T-helper 2 cell treated with Interferon-gamma antibody and Interleukin-4, amounts not matched to agents 5 μg/mL and 100 μg/mL, for 36 hours (primary cell): ENCODE measurements at regions not wholly inside any gene's neighbourhood (a gene's known extent, or its start where the extent isn't known, plus 50 kb on each side); places are given as distances from the start of the nearest gene placed in this dataset.

ENCODE experiments used
- DNase-seq: peaks from one replicate; pipeline ENCODE4 v3.0.0; 2021; ENCODE audit warnings: low spot score
- H3K27ac Mint-ChIP-seq: one replicate; pipeline ENCODE4 v1.8.0; 2021; ENCODE audit warnings: mild to moderate bottlenecking, mixed read lengths
- H3K27me3 Mint-ChIP-seq: one replicate; pipeline ENCODE4 v1.8.0; 2021; ENCODE audit warnings: low read depth, mixed read lengths
- H3K36me3 Mint-ChIP-seq: one replicate; pipeline ENCODE4 v1.8.0; 2021; ENCODE audit warnings: low read depth, mixed read lengths
- H3K4me1 Mint-ChIP-seq: one replicate; pipeline ENCODE4 v1.8.0; 2021; ENCODE audit warnings: low read depth, mixed read lengths
- H3K4me3 Mint-ChIP-seq: one replicate; pipeline ENCODE4 v1.8.0; 2022; ENCODE audit warnings: mild to moderate bottlenecking, moderate library complexity, mixed read lengths
- H3K9me3 Mint-ChIP-seq: one replicate; pipeline ENCODE4 v1.8.0; 2021; ENCODE audit warnings: mixed read lengths

DNA sequence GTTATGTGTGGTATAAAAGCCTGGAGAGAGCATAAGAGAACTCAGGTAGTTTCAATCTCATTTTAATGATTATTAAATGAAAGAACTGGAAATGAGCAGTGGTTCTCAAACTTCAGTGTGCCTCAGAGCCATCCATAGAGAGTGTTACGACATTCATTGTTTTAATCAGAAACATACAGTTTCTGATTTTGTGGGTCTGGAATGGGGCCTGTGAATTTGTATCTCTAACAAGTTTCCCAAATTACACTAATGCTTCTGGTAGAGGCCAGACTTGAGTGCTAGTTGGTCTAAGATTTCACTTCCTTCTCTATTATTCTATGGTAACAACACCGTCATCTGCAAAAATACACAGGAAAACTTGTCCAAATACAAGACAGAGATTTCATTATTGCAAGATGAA is 292.0 kb upstream of the NECTIN3 start:
- Mint-ChIP-seq H3K4me3 (no peak overlapping the region), H3K36me3 (no peaks in the 10 kb centered on the region), H3K27ac (no peak overlapping the region), H3K27me3 (no peaks in the 10 kb centered on the region), H3K9me3 (no peaks in the 10 kb centered on the region), H3K4me1 (no peaks in the 10 kb centered on the region)
- no peak for DNase-seq

DNA sequence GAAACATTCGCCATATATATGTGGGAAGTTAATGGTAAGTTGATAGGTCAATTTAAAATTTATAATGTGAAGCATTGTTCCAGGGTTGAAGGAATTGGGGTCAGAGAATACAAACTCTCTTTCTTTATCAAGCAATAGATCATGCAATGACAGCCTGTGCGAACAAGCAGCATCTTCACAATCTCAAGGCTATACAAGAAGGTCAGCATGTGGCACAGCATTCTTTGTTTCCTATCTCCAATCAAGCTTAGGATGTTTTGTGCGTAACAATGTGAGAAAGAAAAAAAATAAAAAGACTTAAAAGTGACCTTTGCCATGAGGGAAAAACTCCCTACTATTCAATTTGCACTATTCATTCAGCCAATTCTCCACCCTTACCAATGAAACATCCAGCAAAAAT is 288.1 kb upstream of the NECTIN3 start:
- H3K4me3 Mint-ChIP-seq: no peak overlapping the region
- no peaks in the 10 kb centered on the region for H3K9me3 Mint-ChIP-seq
- DNase-seq: no peak
- H3K27ac Mint-ChIP-seq: no peak overlapping the region
- no peaks in the 10 kb centered on the region for H3K4me1 Mint-ChIP-seq
- peaks cover 9% of the 10 kb centered on the region for H3K27me3 Mint-ChIP-seq
- no peaks in the 10 kb centered on the region for H3K36me3 Mint-ChIP-seq

DNA sequence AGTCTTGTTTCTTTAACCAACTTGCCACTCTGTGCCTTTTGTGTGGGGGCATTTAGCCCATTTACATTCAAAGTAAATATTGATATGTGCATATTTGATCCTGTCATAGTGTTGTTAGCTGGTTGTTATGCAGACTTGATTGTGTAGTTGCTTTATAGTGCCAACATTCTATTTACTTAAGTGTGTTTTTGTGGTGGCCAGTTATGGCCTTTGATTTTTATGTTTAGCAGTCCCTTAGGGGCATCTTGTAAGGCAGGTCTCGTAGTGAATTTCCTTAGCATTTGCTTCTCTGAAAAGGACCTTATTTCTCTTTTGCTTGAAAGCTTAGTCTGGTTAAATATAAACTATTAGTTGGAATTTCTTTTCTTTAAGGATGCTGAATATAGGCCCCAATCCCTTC is 282.8 kb upstream of the NECTIN3 start:
- Mint-ChIP-seq H3K27me3 (peaks cover 19% of the 10 kb centered on the region), H3K4me3 (no peak overlapping the region), H3K27ac (no peak overlapping the region), H3K36me3 (no peaks in the 10 kb centered on the region), H3K4me1 (no peaks in the 10 kb centered on the region), H3K9me3 (no peaks in the 10 kb centered on the region)
- DNase-seq: no peak

DNA sequence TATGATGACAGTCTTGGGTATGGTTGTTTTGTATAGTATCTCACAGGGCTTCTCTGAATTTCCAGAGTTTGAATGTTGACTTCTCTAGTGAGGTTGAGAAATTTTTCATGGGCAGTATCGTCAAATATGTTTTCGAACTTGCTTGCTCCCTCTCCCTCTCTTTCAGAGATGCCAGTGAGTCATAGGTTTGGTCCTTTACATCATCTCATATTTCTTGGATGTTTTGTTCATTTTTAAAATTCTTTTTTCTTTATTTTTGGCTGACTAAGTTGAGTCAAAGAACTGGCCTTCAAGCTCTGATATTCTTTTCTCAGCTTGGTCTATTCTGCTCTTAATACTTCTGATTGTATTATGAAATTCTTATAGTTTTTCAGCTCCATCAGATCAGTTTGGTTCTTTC is 282.3 kb upstream of the NECTIN3 start:
- Mint-ChIP-seq H3K4me3 (no peak overlapping the region), H3K27me3 (peaks cover 19% of the 10 kb centered on the region), H3K4me1 (no peaks in the 10 kb centered on the region), H3K9me3 (no peaks in the 10 kb centered on the region), H3K27ac (no peak overlapping the region), H3K36me3 (no peaks in the 10 kb centered on the region)
- DNase-seq: no peak

DNA sequence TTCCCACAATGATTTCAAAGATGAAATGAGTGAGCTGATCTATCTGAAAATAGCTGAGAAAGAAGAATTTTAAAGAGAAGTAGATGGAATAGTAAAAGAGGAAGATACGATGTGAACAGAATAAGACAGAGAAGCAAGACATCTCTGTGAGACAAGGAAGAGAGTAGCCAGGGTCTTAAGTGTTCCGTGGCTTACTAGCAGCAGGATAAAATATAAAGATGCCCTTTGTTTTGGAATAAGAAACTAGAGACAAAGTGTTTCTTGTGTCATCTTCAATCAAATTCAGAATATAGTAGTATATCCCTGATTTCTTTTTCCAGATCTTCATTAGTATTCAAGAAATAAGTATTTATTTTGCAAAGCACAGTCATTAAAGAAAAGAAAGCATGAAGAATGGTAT is 281.0 kb upstream of the NECTIN3 start:
- Mint-ChIP-seq H3K27ac (no peak overlapping the region), H3K4me3 (no peak overlapping the region), H3K4me1 (no peaks in the 10 kb centered on the region), H3K27me3 (peaks cover 19% of the 10 kb centered on the region), H3K36me3 (no peaks in the 10 kb centered on the region), H3K9me3 (no peaks in the 10 kb centered on the region)
- DNase-seq: no peak

DNA sequence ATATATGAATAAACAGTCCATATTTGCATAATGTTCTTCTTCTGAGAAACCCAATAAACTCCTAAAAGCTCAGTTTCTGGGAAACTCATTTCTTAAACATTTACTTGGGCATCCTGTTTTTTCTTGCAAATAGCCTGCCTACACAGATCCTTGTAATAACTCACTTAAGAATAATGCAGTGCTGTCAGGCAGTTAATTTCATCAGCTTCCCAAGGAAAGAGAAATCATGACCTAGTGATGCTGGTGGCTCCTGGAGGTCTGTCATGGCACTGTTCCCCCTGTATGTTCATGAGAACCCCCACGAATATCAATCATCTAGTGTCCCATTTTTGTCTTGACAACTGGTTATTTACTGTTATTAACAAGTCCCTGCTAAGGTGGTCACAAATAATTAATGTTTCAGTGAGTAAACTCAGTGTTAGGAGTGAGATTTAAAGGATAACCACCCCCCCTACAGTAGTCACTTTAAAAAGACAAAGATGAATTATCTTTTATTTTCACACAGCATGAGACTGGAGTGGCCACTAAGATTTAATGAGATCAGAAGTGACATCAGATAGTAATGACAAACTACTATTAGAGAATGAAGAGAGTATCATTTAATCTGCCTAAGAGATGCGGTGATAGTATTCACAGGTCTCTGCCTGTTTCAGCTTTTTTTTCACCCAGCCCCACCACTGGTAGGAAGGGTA is 279.5 kb upstream of the NECTIN3 start:
- H3K27me3 Mint-ChIP-seq: peaks cover 23% of the 10 kb centered on the region
- no peak overlapping the region for H3K4me3 Mint-ChIP-seq
- H3K9me3 Mint-ChIP-seq: no peaks in the 10 kb centered on the region
- no peaks in the 10 kb centered on the region for H3K36me3 Mint-ChIP-seq
- no peak for DNase-seq
- H3K27ac Mint-ChIP-seq: no peak overlapping the region
- no peaks in the 10 kb centered on the region for H3K4me1 Mint-ChIP-seq

DNA sequence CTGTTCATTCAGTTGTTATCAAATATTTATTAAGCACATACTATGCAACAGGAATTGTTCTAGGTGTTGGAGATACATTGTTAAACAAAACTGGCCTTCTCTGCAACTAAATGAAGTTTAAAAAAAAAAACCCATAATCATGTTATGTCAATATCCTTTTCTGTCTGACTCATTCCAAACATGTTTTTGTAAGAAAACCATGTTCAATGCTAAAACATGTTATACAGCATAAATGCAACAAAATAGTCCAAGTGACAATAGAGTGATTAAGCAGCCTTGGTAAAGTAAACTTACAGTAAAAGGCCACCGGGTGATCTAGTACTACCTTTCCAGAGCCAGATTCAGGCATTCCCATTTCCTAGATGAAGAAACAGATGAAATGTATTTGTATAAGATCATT is 278.0 kb upstream of the NECTIN3 start:
- Mint-ChIP-seq H3K27ac (no peak overlapping the region), H3K4me3 (no peak overlapping the region), H3K9me3 (no peaks in the 10 kb centered on the region), H3K36me3 (no peaks in the 10 kb centered on the region), H3K27me3 (peaks cover 15% of the 10 kb centered on the region), H3K4me1 (no peaks in the 10 kb centered on the region)
- DNase-seq: no peak

DNA sequence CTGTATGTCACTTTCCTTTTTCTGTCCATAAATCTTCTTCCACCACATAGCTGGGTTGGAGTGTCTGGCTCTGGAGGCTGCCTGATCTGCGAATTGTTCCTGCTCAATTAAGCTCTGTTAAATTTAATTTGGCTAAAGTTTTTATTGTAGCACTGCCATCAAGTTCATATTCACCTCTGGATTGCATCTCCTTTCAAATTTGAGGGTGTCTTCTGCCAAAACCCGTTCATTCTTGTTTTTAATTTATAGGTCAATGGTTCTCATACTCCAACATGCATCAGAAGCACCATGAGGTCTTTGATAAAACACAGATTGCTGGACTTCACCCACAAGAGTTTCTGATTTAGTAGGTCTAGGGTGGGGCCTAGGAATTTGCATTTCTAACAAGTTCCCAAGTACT is 276.5 kb upstream of the NECTIN3 start:
- Mint-ChIP-seq H3K27ac (no peak overlapping the region), H3K27me3 (peaks cover 16% of the 10 kb centered on the region), H3K4me1 (no peaks in the 10 kb centered on the region)

DNA sequence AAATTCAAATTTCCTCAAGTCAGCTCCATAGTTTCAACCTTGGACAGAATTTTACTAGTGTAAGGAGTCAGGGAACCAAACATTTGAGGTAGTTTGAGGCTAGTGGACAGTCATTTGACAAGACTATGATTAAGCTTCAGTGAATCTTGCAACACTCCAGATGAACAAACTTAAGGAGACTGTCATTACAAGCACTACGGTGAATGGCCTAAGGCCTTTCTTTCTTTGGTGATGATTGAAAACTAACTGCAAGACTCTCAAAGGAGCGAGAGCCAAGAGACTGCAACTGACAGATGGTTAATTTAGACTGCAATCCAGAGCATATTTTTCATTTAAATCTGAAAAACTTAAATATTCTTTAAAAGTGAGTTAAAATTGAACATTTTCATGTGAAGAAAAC is 272.3 kb upstream of the NECTIN3 start:
- Mint-ChIP-seq H3K36me3 (no peaks in the 10 kb centered on the region), H3K4me3 (no peak overlapping the region), H3K9me3 (no peaks in the 10 kb centered on the region), H3K27ac (no peak overlapping the region), H3K27me3 (peaks cover 12% of the 10 kb centered on the region), H3K4me1 (no peaks in the 10 kb centered on the region)
- DNase-seq: no peak

More for the DNA sequence above, 276.5 kb upstream of the NECTIN3 start:
- no peak overlapping the region for H3K4me3 Mint-ChIP-seq
- no peaks in the 10 kb centered on the region for H3K9me3 Mint-ChIP-seq
- no peaks in the 10 kb centered on the region for H3K36me3 Mint-ChIP-seq
- no peak for DNase-seq

DNA sequence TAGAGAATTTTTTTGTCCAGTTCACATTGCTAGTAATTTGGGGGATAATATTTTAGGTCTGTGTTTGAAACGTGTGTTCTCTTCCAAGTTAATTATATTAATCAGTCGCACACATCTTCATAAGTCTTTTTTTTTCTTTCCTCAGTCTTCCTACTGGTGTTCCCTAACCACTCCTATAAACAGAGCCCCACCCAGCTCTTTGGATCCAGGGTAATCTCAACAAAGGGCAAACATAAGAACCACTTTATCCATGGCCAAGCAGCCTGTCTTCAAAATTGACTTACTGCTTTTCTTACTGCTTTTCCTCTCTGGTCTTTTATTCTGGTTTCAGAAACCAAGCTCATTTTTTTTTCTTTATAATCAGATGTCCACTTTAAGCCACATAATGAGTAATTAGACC is 266.8 kb upstream of the NECTIN3 start:
- no peaks in the 10 kb centered on the region for H3K36me3 Mint-ChIP-seq
- no peak for DNase-seq
- H3K27me3 Mint-ChIP-seq: peaks cover 18% of the 10 kb centered on the region
- no peak overlapping the region for H3K27ac Mint-ChIP-seq
- H3K4me1 Mint-ChIP-seq: no peaks in the 10 kb centered on the region
- no peaks in the 10 kb centered on the region for H3K9me3 Mint-ChIP-seq
- no peak overlapping the region for H3K4me3 Mint-ChIP-seq

DNA sequence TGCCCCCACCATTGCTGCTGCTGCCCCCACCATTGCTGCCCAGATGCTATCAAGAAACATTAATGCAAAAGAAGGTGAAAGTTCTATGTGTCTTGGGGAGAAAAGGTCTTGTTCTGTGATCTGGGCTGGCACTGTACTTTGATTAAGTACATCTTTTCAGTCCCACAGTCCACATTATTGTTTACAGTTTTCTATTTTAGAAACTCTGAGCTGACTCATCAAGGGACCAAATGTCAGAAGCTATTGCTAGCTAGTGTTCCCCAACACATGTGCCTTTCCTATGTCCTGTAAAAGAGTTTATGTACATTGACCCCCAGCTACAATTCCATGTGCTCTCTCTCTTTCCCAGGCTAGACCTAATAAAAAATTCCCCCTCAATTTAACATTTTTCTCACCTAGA is 264.7 kb upstream of the NECTIN3 start:
- H3K4me3 Mint-ChIP-seq: no peak overlapping the region
- DNase-seq: no peak
- H3K27me3 Mint-ChIP-seq: peaks cover 23% of the 10 kb centered on the region
- no peak overlapping the region for H3K27ac Mint-ChIP-seq
- no peaks in the 10 kb centered on the region for H3K4me1 Mint-ChIP-seq
- H3K36me3 Mint-ChIP-seq: no peaks in the 10 kb centered on the region
- H3K9me3 Mint-ChIP-seq: no peaks in the 10 kb centered on the region

DNA sequence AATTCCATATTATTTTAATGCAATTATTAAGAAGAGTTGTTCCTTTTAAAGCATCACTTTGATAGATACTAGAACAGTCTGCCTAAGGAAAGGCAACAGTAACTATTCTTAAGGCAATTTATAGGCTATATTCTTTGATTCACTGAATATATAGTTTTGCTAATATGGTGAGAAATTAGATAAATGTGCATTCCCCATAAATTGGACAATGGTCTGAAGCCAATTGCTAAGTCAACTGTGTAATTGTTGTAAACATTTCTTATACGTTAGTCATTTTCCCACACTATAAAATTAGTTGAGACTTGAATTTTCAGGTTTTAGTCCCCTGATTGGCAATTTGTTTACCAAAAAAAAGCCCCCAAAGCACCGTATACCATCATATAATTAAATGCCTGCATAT is 263.0 kb upstream of the NECTIN3 start:
- H3K36me3 Mint-ChIP-seq: no peaks in the 10 kb centered on the region
- no peaks in the 10 kb centered on the region for H3K9me3 Mint-ChIP-seq
- H3K4me1 Mint-ChIP-seq: peaks cover 3% of the 10 kb centered on the region
- DNase-seq: no peak
- no peak overlapping the region for H3K4me3 Mint-ChIP-seq
- peaks cover 30% of the 10 kb centered on the region for H3K27me3 Mint-ChIP-seq
- H3K27ac Mint-ChIP-seq: no peak overlapping the region

DNA sequence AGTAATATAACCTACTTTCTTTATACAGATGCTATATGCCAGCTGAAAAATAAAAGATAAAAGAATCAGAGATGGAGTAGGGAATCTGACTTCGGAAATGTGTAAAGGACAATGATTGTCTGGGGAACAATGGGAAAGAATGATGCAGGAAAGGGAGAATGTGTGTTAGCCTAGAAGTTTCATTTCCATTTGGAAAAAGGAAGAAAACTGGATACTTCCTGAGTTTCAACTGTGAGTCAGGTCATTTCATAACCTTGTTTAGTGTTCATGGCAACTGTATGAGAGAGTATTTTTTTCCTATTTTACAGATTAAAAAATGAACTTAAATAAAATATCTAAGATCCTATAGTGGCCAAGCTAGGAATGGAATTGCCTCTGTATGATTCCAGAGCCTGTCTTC is 261.3 kb upstream of the NECTIN3 start:
- Mint-ChIP-seq H3K27me3 (peaks cover 30% of the 10 kb centered on the region), H3K4me1 (peaks cover 19% of the 10 kb centered on the region), H3K36me3 (no peaks in the 10 kb centered on the region), H3K4me3 (no peak overlapping the region), H3K9me3 (no peaks in the 10 kb centered on the region), H3K27ac (no peak overlapping the region)
- DNase-seq: no peak

DNA sequence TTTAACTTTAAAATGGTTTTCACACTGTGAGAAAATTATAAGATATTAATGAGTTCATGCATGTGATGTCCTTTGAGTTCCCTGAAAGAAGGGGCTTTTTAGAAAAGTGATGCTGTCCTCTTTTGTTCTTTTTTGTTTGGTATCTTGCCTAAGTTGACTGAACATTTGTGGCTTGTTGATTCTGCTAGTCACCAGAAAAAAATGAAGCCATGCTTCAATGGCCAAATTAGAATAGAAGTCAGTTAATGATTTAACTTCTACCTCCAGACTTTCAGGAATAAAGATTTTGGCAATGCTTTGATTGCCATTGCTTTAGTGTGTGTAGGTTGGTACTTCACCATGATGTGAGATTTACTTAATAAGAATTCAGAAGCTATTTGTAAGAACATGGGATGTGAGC is 260.6 kb upstream of the NECTIN3 start:
- no peaks in the 10 kb centered on the region for H3K36me3 Mint-ChIP-seq
- H3K27me3 Mint-ChIP-seq: peaks cover 30% of the 10 kb centered on the region
- no peak for DNase-seq

DNA sequence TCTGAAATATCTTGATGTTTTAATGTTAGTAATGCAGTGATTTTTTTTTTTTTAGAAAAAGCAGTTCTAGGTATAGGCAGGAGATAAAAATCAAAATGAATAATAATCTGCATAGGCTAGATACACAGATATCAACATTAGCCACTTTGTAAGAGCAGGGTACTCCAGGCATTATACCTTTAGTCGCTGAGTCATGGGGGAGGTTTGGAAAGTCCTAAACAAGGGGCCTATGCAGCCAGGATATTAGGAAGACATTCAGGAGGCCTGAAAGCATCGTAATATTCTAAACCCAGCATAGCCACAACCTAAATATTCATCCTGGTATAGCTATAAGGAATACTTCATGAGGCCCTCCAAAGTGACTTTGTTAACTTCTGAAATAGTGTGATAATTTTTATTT is 258.1 kb upstream of the NECTIN3 start:
- DNase-seq: no peak
- Mint-ChIP-seq H3K4me1 (peaks cover 20% of the 10 kb centered on the region), H3K36me3 (no peaks in the 10 kb centered on the region), H3K9me3 (no peaks in the 10 kb centered on the region), H3K27me3 (peaks cover 26% of the 10 kb centered on the region), H3K27ac (no peak overlapping the region), H3K4me3 (no peak overlapping the region)

More for the DNA sequence above, 260.6 kb upstream of the NECTIN3 start:
- Mint-ChIP-seq H3K9me3 (no peaks in the 10 kb centered on the region), H3K27ac (no peak overlapping the region), H3K4me1 (peaks cover 20% of the 10 kb centered on the region), H3K4me3 (no peak overlapping the region)
